GM04503 (cell line): ENCODE measurements at regions not wholly inside any gene's neighbourhood (a gene's known extent, or its start where the extent isn't known, plus 50 kb on each side); places are given as distances from the start of the nearest gene placed in this dataset.

Experiments used
- DNase-seq: peaks from one replicate; pipeline ENCODE4 v3.0.0-alpha.2; 2012; ENCODE audit warnings: low read depth

GRCh38 chr6:132936646-132937045 lies 122.3 kb downstream of the RPS12 start:
- DNase-seq = no peak

DNA sequence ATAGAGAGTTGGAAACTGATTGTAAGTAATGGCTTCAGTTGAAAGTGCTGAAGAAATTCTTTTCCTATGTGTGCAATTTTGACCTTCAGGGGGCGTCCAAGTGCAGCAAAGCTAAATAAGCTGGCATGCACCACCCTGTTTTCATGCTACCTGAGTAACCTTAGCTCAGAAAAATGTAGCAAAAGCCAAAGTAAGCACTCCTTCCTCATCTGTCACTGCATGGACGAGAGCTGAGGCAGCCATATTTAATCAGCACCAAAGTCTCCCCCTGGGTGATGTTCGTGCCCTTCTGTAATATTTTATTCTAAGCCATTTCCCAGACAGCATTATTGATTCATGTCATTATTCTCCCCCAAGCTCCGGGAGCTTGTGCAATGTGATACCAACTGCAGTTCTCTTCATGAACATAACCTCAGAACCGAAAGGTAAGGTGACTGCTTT lies 123.1 kb downstream of the RPS12 start:
- no peak for DNase-seq

DNA sequence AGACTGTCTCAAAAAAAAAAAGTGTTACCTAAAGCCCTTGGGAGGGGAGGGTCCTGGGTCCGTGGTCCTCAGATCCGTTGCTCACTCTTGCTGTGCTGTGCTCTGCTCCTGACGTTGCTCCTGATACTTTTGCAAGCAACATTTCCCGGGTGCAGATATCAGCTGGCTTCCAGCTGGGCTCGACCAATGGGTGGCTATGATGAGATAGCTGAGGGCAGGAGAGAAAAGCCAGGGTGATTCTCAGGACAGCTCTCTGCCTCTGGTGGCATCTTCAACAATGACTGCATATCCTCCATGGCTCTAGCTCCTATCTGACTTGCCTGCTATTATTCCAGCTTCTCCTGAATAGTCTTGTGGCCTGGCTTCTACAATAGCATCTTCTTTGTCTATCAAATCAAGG lies 134.5 kb downstream of the RPS12 start:
- no peak for DNase-seq

DNA sequence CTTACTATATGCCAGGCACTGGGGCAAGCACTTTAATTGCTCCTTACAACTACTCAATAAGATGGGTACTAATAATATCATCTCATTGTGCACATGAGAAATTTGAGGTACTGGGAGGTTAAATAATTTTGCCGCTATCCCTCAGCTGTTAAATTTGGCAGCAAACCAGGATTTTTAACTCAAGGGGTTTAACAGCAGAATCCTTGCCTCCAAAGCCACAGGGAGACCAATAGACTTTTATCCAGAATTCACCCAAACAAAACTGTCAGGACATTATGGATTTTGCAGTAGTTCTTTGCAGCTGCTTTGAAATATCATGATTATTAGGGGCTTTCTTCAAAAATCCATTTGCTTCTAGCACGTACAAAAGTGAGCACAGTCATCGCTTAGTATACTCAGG lies 136.2 kb downstream of the RPS12 start:
- no peak for DNase-seq

GRCh38 chr6:132952031-132952867 lies 137.9 kb downstream of the RPS12 start:
- no peak for DNase-seq

- DNase-seq = no peak
These were observed 138.6 kb downstream of the RPS12 start for GRCh38 chr6:132952986-132953385.

DNA sequence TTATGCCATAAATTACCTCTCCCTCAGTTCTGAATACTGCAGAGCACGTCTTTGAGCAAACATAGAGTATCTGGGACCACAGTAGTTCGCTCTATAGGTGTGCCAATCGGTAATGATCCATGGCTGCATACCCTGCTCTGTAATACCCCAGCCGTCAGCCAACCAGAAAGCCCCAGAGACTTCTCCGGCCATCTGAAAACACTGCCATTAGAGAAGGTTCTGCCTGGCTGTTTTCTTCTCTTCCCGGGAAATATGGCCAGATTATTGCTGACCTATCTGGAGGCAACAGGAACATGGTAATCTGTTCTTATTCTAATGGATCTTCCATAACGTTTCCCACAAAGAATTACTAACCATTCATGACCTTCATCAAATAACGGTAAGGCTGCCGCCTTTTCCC lies 139.9 kb downstream of the RPS12 start:
- no peak for DNase-seq

DNA sequence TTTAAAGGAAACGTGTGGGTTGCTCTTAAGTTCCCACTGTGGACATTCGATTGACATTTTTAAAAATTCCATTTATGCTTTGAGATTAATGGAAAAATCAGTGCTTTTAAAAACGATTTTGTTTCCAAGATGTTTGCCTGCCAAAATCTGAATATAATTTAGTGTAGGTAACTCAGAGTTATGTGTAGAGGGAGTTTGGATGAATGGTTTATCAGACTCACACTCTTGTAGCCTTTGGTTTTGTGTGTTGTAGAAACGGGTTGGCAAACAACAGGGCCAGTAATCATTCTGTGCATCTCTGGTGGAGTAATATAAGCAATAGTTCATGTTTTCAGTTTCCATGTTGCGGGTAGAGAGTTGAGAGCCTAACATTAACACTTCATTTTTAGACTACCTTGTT lies 140.6 kb downstream of the RPS12 start:
- no peak for DNase-seq

DNA sequence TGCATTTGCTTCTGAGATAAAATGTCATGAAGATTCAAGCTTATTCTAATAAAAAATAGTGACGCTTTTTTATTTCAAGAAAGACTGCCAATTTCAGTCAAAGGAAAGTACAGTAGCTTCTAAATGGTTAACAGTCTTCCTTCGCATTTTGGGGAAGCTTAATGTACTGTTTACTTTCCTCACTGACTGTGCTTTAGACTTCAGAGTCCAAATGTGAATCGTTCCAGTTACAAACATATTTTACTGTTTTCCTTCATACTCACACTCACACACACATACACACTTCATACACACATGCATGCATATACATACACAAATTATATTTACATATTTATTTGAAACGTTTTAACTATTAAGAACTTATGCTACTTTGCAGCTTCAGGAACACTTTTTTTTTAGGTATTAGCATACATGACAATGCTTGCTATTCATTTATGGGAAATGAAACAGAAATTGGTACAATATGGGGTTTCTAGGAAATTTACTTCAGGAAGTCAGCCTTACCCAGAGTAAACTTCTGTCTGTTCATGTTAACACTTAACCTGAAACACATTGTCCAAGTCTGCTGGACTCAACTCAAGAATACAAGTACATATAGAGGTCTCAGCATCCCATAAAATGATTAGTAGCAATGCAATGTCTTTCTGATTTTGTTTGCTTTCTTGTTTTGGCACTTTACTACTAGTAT lies 145.4 kb downstream of the RPS12 start:
- no peak for DNase-seq

GRCh38 chr6:132960720-132961119 lies 146.4 kb downstream of the RPS12 start:
- no peak for DNase-seq

DNA sequence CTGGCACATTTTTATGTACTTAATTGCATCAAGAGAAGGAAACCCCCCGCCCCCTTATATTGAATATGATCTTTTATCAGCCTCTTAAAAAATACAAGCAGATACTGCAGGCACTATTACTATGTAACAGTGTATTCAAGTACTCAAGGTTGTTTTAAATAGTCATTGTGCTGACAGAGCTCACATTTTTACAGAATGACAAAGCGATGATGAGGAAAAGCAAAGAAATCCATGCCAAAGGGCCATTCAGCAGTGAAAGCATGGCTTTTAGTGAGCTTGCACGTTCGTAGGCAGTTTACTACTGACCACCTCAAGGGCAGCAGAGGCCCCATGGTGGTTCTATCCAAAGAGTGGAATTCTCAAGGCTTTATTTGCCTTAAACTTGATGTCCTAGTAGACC lies 146.8 kb downstream of the RPS12 start:
- DNase-seq = peak; percentile 17

DNA sequence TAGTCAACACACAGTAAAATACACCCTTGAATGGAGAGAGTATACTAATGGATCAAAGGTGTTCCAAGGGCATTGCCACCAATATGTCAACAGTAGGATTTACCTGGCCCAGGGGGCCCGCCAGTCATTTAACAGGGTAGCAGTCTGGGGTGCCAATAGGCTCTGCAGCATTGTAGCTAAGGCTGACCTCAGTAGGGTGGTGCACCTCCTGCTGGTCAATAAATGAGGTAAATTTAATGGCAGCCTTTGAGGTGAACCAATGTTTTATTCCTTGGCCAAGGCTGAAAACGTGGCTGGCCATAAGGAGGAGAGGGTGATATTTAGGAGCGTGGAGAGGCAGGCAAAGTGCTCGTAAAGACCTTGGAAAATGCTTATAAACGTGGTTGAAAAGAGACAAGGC lies 147.2 kb downstream of the RPS12 start:
- no peak for DNase-seq

DNA sequence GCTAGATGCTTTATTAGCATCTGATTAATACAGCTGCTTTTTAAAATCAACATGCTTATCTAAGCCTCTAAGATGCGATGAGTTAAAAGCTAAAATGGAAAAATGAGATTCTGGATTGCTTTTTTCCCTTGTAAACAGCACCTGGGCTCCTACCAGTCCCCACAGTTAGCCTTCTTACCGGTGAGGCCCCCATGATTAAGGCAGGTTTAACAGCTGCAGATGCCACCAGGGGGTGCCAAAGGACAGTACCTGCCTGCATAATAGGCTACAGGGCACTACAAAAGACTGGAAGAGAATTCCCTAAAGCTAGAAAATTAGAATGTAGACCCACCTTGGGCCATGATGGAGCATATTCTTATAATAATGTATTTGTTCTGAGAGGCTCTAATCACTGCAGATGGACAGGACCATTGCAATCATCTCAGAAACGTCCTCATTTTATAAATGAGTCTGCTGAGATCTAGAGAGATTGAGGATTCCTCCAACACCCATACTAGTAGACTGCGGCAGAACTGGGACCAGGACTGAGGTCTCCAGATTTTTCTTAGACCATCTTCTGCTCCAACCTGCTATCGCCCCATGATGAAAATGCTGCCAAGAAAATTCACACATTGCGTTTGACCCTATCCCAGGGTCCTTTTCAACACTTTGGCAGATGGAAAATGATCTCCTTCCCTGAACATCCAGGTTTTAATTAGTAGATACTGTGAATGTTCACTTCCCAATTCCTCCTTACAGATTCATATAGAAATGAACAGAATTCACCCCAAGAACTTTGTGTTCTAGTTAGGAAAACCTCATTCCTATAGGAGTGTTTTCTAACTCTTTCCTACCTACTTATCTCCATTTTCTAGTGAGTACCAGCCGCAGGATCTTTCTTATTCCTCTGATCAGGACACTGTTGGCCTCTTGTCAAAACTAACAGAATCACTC lies 148.8 kb downstream of the RPS12 start:
- no peak for DNase-seq

- DNase-seq = no peak
These were observed 149.9 kb downstream of the RPS12 start for GRCh38 chr6:132964101-132964867.

GRCh38 chr6:132964868-132965382 lies 150.6 kb downstream of the RPS12 start:
- no peak for DNase-seq

DNA sequence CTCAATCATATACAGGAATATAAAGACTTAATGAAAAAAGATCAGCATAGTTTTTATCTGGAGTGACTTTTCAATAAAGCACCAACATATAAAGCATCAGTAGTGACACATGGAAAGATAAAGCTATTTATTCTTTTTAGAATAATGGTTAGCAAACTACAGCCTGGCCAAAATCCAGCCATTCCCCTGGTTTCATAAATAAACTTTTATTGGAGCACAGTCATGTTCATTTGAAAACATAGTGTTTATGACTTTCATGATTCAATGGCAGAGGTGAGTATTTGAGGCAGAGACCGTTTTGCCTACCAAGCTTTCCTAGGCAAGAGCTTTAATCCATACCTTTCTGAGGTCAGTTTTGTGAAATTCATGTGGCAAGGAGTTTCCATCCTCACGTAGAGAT lies 153.5 kb downstream of the RPS12 start:
- no peak for DNase-seq

DNA sequence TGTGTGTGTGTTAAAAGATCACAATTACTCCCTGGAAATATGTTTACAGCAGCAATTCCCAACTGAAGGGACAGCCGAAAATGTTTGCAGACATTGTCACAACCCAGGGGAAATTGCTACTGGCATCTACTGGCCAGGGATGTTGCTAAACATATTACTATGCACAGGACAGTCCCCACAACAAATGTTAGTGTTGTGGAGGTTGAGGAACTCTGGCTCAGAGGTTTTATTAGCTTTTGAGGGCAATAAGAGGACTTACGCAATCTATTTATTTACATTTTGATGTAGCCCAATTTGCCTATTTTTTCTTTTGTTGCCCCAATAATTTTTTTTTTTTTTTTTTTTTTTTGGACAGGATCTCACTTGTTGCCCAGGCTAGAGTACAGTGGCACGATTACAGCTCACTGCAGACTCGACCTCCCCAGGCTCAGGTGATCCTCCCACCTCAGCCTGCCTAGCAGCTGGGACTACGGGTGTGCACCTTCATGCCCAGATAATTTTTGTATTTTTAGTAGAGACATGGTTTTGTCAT lies 154.1 kb downstream of the RPS12 start:
- DNase-seq = no peak

GRCh38 chr6:132969196-132969595 lies 154.8 kb downstream of the RPS12 start:
- DNase-seq = no peak

- DNase-seq = no peak
These were observed 157.3 kb downstream of the RPS12 start for GRCh38 chr6:132971676-132972075.

DNA sequence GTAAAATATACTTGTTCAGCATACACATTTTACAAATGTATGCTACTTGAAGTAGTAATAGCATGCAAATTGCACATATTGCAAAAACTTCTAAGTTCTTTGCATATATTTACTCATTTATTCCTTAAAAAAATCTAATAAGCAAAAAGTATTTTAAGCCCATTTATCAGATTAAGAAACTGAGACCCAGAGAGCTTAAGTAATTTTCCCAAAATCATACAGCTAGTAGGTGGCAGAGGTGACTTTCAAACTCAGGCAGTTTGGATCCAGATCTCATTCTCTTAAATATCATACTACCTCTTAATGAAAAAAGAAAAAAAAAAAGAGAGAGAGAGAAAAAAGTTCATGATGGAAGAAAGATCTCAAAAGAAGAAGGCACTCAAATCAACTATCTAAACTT lies 157.9 kb downstream of the RPS12 start:
- no peak for DNase-seq

DNA sequence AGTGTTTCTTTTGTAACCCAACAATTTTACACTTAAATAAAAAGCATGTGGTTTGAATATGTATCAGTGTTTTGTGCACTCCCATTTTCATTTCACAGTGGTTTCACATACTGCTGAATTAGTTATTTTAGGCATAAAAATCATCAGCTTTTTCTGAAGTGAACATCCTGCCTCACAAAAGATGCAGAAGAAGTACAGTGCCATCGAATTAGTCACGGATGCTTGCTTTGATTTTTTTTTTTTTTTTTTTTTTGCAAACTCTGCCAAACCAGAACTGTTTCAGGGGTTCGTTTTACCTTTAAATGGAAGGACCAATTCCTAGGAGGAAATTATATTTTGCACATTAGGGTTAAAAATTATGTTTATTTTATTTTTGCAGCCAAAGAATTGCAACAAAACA lies 158.6 kb downstream of the RPS12 start:
- DNase-seq = no peak
